Smooth muscle cell (in vitro differentiated cells): ENCODE measurements at regions not wholly inside any gene's neighbourhood (a gene's known extent, or its start where the extent isn't known, plus 50 kb on each side); places are given as distances from the start of the nearest gene placed in this dataset.
A peak's percentile ranks its signal among the peaks of the same experiment; 100 is the strongest.

Source experiments
- DNase-seq: peaks from one replicate; lab custom pipeline; 2025; ENCODE audit not compliant: unreplicated experiment; lab: John Stamatoyannopoulos, UW
- H2AFZ ChIP-seq: fragments of 200-600 bp; sonication (generic); 2 replicates; pipeline ENCODE4 v1.6.0; 2016; ENCODE audit warnings: antibody characterized with exemption, low read depth, mild to moderate bottlenecking
- H3F3A ChIP-seq: fragments of 200-600 bp; sonication (generic); 2 replicates; pipeline ENCODE4 v1.6.0; 2017; ENCODE audit warnings: antibody characterized with exemption, low read depth
- H3K27ac ChIP-seq: fragments of 200-600 bp; sonication (generic); 2 replicates; pipeline ENCODE4 v1.5.1; 2016; ENCODE audit warnings: low read depth, mild to moderate bottlenecking
- H3K27me3 ChIP-seq: fragments of 200-600 bp; sonication (generic); 2 replicates; pipeline ENCODE4 v1.6.1; 2016; ENCODE audit warnings: low read depth, mild to moderate bottlenecking
- H3K36me3 ChIP-seq: fragments of 200-600 bp; sonication (generic); 2 replicates; pipeline ENCODE4 v1.5.1; 2016; ENCODE audit warnings: low read depth
- H3K4me1 ChIP-seq: fragments of 200-600 bp; sonication (generic); 2 replicates; pipeline ENCODE4 v1.5.1; 2016; ENCODE audit warnings: low read depth
- H3K4me2 ChIP-seq: fragments of 200-600 bp; sonication (generic); 2 replicates; pipeline ENCODE4 v1.6.0; 2016; ENCODE audit warnings: mild to moderate bottlenecking
- H3K4me3 ChIP-seq: fragments of 200-600 bp; sonication (generic); 2 replicates; pipeline ENCODE4 v1.5.1; 2016; ENCODE audit warnings: mild to moderate bottlenecking
- H3K79me2 ChIP-seq: fragments of 200-600 bp; sonication (generic); 2 replicates; pipeline ENCODE4 v1.6.0; 2016; ENCODE audit warnings: low read depth, mild to moderate bottlenecking
- H3K9ac ChIP-seq: fragments of 200-600 bp; sonication (generic); 2 replicates; pipeline ENCODE4 v1.6.0; 2016; ENCODE audit warnings: low read depth
- H3K9me3 ChIP-seq: fragments of 200-600 bp; sonication (generic); replicated peaks from 2 replicates; pipeline ENCODE4 v1.5.1; 2016; ENCODE audit warnings: low read depth
- H4K20me1 ChIP-seq: fragments of 200-600 bp; sonication (generic); 2 replicates; pipeline ENCODE4 v1.6.0; 2016; ENCODE audit warnings: low read depth
- CTCF ChIP-seq: fragments of 200-600 bp; sonication (generic); IDR thresholded peaks from 2 replicates; pipeline ENCODE4 v1.5.1; 2017; ENCODE audit warnings: borderline replicate concordance, mild to moderate bottlenecking, antibody characterized with exemption; ENCODE audit not compliant: insufficient read depth, poor library complexity, severe bottlenecking
- whole genome bisulfite sequencing: methylation state at CpG from one replicate; pipeline ENCODE4 v1.1.7; 2016; ENCODE audit warnings: low lambda C conversion rate; 5-methylcytosine and 5-hydroxymethylcytosine counted together

- no peaks in the 10 kb centered on the region for H3K27me3 ChIP-seq
- 79% methylated on average over 4 of the region's 4 CpGs for WGBS
- no peaks in the 10 kb centered on the region for H4K20me1 ChIP-seq
- TF ChIP-seq CTCF: no peak
- no peaks in the 10 kb centered on the region for H3K4me1 ChIP-seq
- no peaks in the 10 kb centered on the region for H3K9me3 ChIP-seq
- no peak overlapping the region for H3K4me2 ChIP-seq
- H3K36me3 ChIP-seq: no peaks in the 10 kb centered on the region
- H3F3A ChIP-seq: no peaks in the 10 kb centered on the region
- DNase-seq: no peak
- H3K79me2 ChIP-seq: no peaks in the 10 kb centered on the region
- no peak overlapping the region for H3K9ac ChIP-seq
- H3K4me3 ChIP-seq: no peak overlapping the region
- H3K27ac ChIP-seq: no peak overlapping the region
- no peak overlapping the region for H2AFZ ChIP-seq
These were observed 1138.8 kb downstream of the ARAP2 start for GRCh38 chr4:35105486-35105885.

DNA sequence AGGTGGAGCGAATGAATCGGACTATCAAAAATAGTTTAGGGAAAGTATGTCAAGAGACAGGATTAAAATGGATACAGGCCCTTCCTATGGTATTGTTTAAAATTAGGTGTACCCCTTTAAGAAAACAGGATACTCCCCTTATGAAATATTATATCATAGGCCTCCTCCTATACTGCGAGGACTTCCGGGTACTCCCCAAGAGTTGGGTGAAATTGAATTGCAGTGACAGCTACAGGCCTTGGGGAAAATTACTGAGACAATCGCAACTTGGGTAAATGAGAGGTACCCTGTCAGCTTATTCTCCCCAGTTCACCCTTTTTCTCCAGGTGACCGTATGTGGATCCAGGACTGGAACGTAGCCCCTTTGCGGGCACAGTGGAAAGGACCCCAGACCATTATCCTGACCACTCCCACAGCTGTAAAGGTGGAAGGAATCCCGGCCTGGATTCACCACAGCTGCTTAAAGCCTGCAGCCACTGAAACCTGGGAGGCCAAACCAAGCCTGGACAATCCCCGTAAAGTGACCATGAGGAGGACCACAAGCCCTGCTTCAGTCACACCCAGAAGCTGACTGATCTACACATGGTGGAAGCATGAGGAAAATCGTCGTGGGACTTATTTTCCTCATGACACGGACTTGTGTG lies 1138.1 kb downstream of the ARAP2 start:
- Histone ChIP-seq H3K9ac (no peak overlapping the region), H3K79me2 (no peaks in the 10 kb centered on the region), H3K27me3 (no peaks in the 10 kb centered on the region), H3K9me3 (no peaks in the 10 kb centered on the region), H3K4me3 (no peak overlapping the region), H3K4me2 (no peak overlapping the region), H3K4me1 (no peaks in the 10 kb centered on the region), H2AFZ (no peak overlapping the region), H3K27ac (no peak overlapping the region), H3K36me3 (no peaks in the 10 kb centered on the region), H3F3A (no peaks in the 10 kb centered on the region), H4K20me1 (no peaks in the 10 kb centered on the region)
- no peak for DNase-seq
- TF ChIP-seq CTCF: no peak
- 92% methylated on average over 13 of the region's 13 CpGs for WGBS

DNA sequence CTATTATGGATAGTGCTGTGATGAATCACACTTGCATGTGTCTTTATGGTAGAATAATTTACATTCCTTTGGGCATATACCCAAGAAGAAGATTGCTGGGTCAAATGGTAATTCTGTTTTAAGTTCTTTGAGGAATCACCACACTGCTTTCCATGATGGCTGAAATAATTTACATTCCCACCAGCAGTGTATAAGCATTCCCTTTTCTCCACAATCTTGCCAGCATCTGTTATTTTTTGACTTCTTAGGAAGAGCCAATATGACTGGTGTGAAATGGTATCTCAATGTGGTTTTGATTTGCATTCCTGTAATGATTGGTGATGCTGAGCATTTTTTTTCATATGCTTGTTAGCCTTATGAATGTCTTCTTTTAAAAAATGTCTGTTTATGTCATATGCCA lies 1120.2 kb downstream of the ARAP2 start:
- TF ChIP-seq CTCF: no peak
- peak overlapping the region; percentile 12 for H3K27ac ChIP-seq
- no peak overlapping the region for H3K4me3 ChIP-seq
- H3K9ac ChIP-seq: no peak overlapping the region
- no peak for DNase-seq
- no peaks in the 10 kb centered on the region for H3K36me3 ChIP-seq
- no peaks in the 10 kb centered on the region for H3F3A ChIP-seq
- H3K4me1 ChIP-seq: no peaks in the 10 kb centered on the region
- no peaks in the 10 kb centered on the region for H3K27me3 ChIP-seq
- no peaks in the 10 kb centered on the region for H3K9me3 ChIP-seq
- no peaks in the 10 kb centered on the region for H4K20me1 ChIP-seq
- H3K4me2 ChIP-seq: no peak overlapping the region
- H3K79me2 ChIP-seq: no peaks in the 10 kb centered on the region
- no peak overlapping the region for H2AFZ ChIP-seq

GRCh38 chr4:35125995-35126712 lies 1118.2 kb downstream of the ARAP2 start:
- Histone ChIP-seq H3K4me3 (no peak overlapping the region), H2AFZ (no peak overlapping the region), H3F3A (no peaks in the 10 kb centered on the region), H3K27me3 (no peaks in the 10 kb centered on the region), H3K36me3 (no peaks in the 10 kb centered on the region), H3K9me3 (no peaks in the 10 kb centered on the region), H4K20me1 (no peaks in the 10 kb centered on the region), H3K27ac (no peak overlapping the region), H3K4me1 (no peaks in the 10 kb centered on the region), H3K4me2 (no peak overlapping the region), H3K9ac (no peak overlapping the region), H3K79me2 (no peaks in the 10 kb centered on the region)
- TF ChIP-seq CTCF: no peak
- DNase-seq: no peak
- WGBS: 46% methylated on average over 4 of the region's 4 CpGs
